Prostate gland (tissue), 2 donors: ENCODE measurements at regions not wholly inside any gene's neighbourhood (a gene's known extent, or its start where the extent isn't known, plus 50 kb on each side); places are given as distances from the start of the nearest gene placed in this dataset.

Experiments
- POLR2AphosphoS5 ChIP-seq: sonication (generic); formaldehyde crosslinking; IDR thresholded peaks from one replicate; pipeline ENCODE4 v1.6.1; 2017; ENCODE audit warnings: antibody characterized with exemption
- TF ChIP-seq, protein P1 (sequence below), 4 experiments: fragments of 200-600 bp in 2 of 4; fragments of 450-650 bp in 2 of 4; sonication (generic) in 2 of 4; IDR thresholded peaks; 1 replicate in 3 of 4; 2 replicates in 1 of 4; pipeline ENCODE4 v1.5.1; 2016 to 2019; ENCODE audit warnings: antibody characterized with exemption in 4 of 4, mild to moderate bottlenecking in 2 of 4, moderate library complexity in 2 of 4

DNA sequence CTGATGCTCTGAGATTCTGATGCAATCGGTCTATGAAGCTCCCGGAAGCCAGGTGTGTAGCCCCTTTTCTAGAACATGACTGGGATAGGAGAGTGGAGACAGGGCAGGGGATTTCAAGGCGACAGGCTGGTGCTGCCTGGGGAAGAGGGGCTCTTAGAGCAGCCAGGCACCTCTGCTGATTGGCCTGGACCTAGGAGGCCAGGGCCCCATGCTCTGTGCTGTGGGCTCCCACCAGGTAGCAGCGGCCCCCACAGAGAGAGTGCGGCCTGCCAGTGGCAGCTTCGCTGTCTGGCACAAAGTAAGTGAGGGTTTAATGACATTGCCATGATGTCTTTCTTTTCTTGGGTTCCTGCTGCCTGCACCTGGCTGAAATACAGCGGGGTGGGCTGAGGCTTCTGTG is 99.4 kb upstream of the PODXL start:
- TF ChIP-seq, protein P1, sequence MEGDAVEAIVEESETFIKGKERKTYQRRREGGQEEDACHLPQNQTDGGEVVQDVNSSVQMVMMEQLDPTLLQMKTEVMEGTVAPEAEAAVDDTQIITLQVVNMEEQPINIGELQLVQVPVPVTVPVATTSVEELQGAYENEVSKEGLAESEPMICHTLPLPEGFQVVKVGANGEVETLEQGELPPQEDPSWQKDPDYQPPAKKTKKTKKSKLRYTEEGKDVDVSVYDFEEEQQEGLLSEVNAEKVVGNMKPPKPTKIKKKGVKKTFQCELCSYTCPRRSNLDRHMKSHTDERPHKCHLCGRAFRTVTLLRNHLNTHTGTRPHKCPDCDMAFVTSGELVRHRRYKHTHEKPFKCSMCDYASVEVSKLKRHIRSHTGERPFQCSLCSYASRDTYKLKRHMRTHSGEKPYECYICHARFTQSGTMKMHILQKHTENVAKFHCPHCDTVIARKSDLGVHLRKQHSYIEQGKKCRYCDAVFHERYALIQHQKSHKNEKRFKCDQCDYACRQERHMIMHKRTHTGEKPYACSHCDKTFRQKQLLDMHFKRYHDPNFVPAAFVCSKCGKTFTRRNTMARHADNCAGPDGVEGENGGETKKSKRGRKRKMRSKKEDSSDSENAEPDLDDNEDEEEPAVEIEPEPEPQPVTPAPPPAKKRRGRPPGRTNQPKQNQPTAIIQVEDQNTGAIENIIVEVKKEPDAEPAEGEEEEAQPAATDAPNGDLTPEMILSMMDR (IDR thresholded peaks at IDR 0.05): no peak
- no peak for TF ChIP-seq POLR2AphosphoS5
